ENCODE measurements at regions not wholly inside any gene's neighbourhood (a gene's known extent, or its start where the extent isn't known, plus 50 kb on each side); places are given as distances from the start of the nearest gene placed in this dataset.
"Not testable (repeated sequence)": the region's sequence is repeated elsewhere in the genome, so short reads cannot be mapped to it uniquely, and the experiment has no call there.

GRCh38 chr5:97297704-97298091 is 114.7 kb upstream of the RIOK2 start (continued):
- TF ChIP-seq ZNF232 (CRISPR knock-in tag; IDR thresholded peaks at IDR 0.05) (no peak), NFE2L1 (CRISPR knock-in tag; IDR thresholded peaks at IDR 0.05) (no peak), ZNF532 (CRISPR knock-in tag; IDR thresholded peaks at IDR 0.05; ENCODE audit: borderline replicate concordance) (no peak), ZNF512 (CRISPR knock-in tag; IDR thresholded peaks at IDR 0.05; ENCODE audit: borderline replicate concordance) (no peak)

GRCh38 chr5:97301181-97301580 is 118.1 kb upstream of the RIOK2 start:
- DNase-seq (ENCODE audit: low spot score) = not testable (repeated sequence)

GRCh38 chr5:97338729-97339128 is 155.7 kb upstream of the RIOK2 start:
- Mint-ChIP-seq H3K4me1 (no peaks in the 10 kb centered on the region), H3K27me3 (ENCODE audit: low read depth) (no peaks in the 10 kb centered on the region), H3K36me3 (peaks cover 22% of the 10 kb centered on the region), H3K27ac (no peak overlapping the region), H3K4me3 (no peak overlapping the region), H3K9me3 (peaks cover 57% of the 10 kb centered on the region)
- TF ChIP-seq ZNF423 (CRISPR knock-in tag; IDR thresholded peaks at IDR 0.05) (no peak), HMGA2 (CRISPR knock-in tag; IDR thresholded peaks at IDR 0.05) (no peak)
- DNase-seq (ENCODE audit: low spot score) (no peak), ATAC-seq (no peak)
- POLR2A ChIA-PET = no interaction called here
- CTCF ChIA-PET = no interaction called here

More at GRCh38 chr5:97301181-97301580, 118.1 kb upstream of the RIOK2 start:
- H3K27me3 Mint-ChIP-seq (ENCODE audit: low read depth); H3K4me3 Mint-ChIP-seq; CTCF ChIA-PET; H3K27ac Mint-ChIP-seq; POLR2A ChIA-PET; ATAC-seq; H3K4me1 Mint-ChIP-seq: not testable (repeated sequence)
- Mint-ChIP-seq H3K36me3 (peaks cover 17% of the 10 kb centered on the region), H3K9me3 (peaks cover 46% of the 10 kb centered on the region)

- Mint-ChIP-seq H3K27ac (no peak overlapping the region), H3K36me3 (peaks cover 25% of the 10 kb centered on the region), H3K4me3 (no peak overlapping the region), H3K9me3 (peaks cover 40% of the 10 kb centered on the region), H3K4me1 (no peaks in the 10 kb centered on the region), H3K27me3 (ENCODE audit: low read depth) (peaks cover 3% of the 10 kb centered on the region; the same call in 1 of the 2 replicates)
- ChIA-PET POLR2A (no interaction called here), CTCF (no interaction called here)
- DNase-seq (ENCODE audit: low spot score) (no peak), ATAC-seq (no peak)
- TF ChIP-seq PRRX2 (CRISPR knock-in tag; IDR thresholded peaks at IDR 0.05) = no peak
- no peak for TF ChIP-seq PRDM15 (CRISPR knock-in tag; IDR thresholded peaks at IDR 0.05)
- no peak for TF ChIP-seq SMAD3 (CRISPR knock-in tag; IDR thresholded peaks at IDR 0.05; ENCODE audit: borderline replicate concordance)
- TF ChIP-seq STAT6 (CRISPR knock-in tag; conservative IDR thresholded peaks at IDR 0.05; ENCODE audit: low read depth) = no peak
- no peak for TF ChIP-seq ZNF281 (CRISPR knock-in tag; IDR thresholded peaks at IDR 0.05)
- TF ChIP-seq ZSCAN18 (CRISPR knock-in tag; IDR thresholded peaks at IDR 0.05) = no peak
- no peak for TF ChIP-seq ATF3 (CRISPR knock-in tag; conservative IDR thresholded peaks at IDR 0.05)
These were observed 172.7 kb upstream of the RIOK2 start for GRCh38 chr5:97355775-97356174.

Data from WTC11 (cell line).